ENCODE measurements at regions not wholly inside any gene's neighbourhood (a gene's known extent, or its start where the extent isn't known, plus 50 kb on each side); places are given as distances from the start of the nearest gene placed in this dataset.

GRCh38 chr2:136208682-136209420 is 90.9 kb upstream of the CXCR4 start:
- Histone ChIP-seq H3K9me3 (ENCODE audit: control insufficient read depth, low read length) (no peaks in the 10 kb centered on the region), H3K4me3 (ENCODE audit: extremely low read depth, insufficient read depth, low read length, poor library complexity, severe bottlenecking) (no peak overlapping the region), H3K4me1 (ENCODE audit: control insufficient read depth, insufficient read depth, low read length, poor library complexity, severe bottlenecking) (no peaks in the 10 kb centered on the region), H3K27ac (ENCODE audit: low read depth, low read length, severe bottlenecking) (no peak overlapping the region), H3K36me3 (ENCODE audit: control insufficient read depth, insufficient read depth, low read length) (no peaks in the 10 kb centered on the region)
- 92 to 94% methylated on average over 8 of the region's 8 CpGs for WGBS, 2 experiments (ENCODE audit: insufficient coverage in 2 of 2)

GRCh38 chr2:136207665-136208064 is 89.7 kb upstream of the CXCR4 start:
- Histone ChIP-seq H3K27ac (ENCODE audit: low read depth, low read length, severe bottlenecking) (no peak overlapping the region), H3K4me1 (ENCODE audit: control insufficient read depth, insufficient read depth, low read length, poor library complexity, severe bottlenecking) (no peaks in the 10 kb centered on the region), H3K9me3 (ENCODE audit: control insufficient read depth, low read length) (no peaks in the 10 kb centered on the region), H3K4me3 (ENCODE audit: extremely low read depth, insufficient read depth, low read length, poor library complexity, severe bottlenecking) (no peak overlapping the region), H3K36me3 (ENCODE audit: control insufficient read depth, insufficient read depth, low read length) (no peaks in the 10 kb centered on the region)
- 100% methylated on average over 2 of the region's 2 CpGs; no CpG with 5 or more reads in 1 of the 2 experiments for WGBS, 2 experiments (ENCODE audit: insufficient coverage in 2 of 2)

GRCh38 chr2:136207030-136207623 is 89.2 kb upstream of the CXCR4 start:
- H3K36me3 ChIP-seq (ENCODE audit: control insufficient read depth, insufficient read depth, low read length), result no peaks in the 10 kb centered on the region
- no peaks in the 10 kb centered on the region for H3K4me1 ChIP-seq (ENCODE audit: control insufficient read depth, insufficient read depth, low read length, poor library complexity, severe bottlenecking)
- no peak overlapping the region for H3K4me3 ChIP-seq (ENCODE audit: extremely low read depth, insufficient read depth, low read length, poor library complexity, severe bottlenecking)
- WGBS, 2 experiments (ENCODE audit: insufficient coverage in 2 of 2), result 91 to 97% methylated on average over 3 of the region's 4 CpGs
- no peak overlapping the region for H3K27ac ChIP-seq (ENCODE audit: low read depth, low read length, severe bottlenecking)
- H3K9me3 ChIP-seq (ENCODE audit: control insufficient read depth, low read length), result no peaks in the 10 kb centered on the region

- Histone ChIP-seq H3K27ac (ENCODE audit: low read depth, low read length, severe bottlenecking) (no peak overlapping the region), H3K4me1 (ENCODE audit: control insufficient read depth, insufficient read depth, low read length, poor library complexity, severe bottlenecking) (no peaks in the 10 kb centered on the region), H3K4me3 (ENCODE audit: extremely low read depth, insufficient read depth, low read length, poor library complexity, severe bottlenecking) (no peak overlapping the region), H3K9me3 (ENCODE audit: control insufficient read depth, low read length) (no peaks in the 10 kb centered on the region), H3K36me3 (ENCODE audit: control insufficient read depth, insufficient read depth, low read length) (no peaks in the 10 kb centered on the region)
- WGBS, 2 experiments (ENCODE audit: insufficient coverage in 2 of 2), result 86 to 89% methylated on average over 4 to 6 of the region's 7 CpGs
Measured at GRCh38 chr2:136206613-136207012, 88.7 kb upstream of the CXCR4 start.

GRCh38 chr2:136205615-136206014 is 87.7 kb upstream of the CXCR4 start:
- Histone ChIP-seq H3K9me3 (ENCODE audit: control insufficient read depth, low read length) (no peaks in the 10 kb centered on the region), H3K4me3 (ENCODE audit: extremely low read depth, insufficient read depth, low read length, poor library complexity, severe bottlenecking) (no peak overlapping the region)
- 90 to 100% methylated on average over 2 of the region's 3 CpGs for WGBS, 2 experiments (ENCODE audit: insufficient coverage in 2 of 2)

GRCh38 chr2:136204971-136205370 is 87.0 kb upstream of the CXCR4 start:
- Histone ChIP-seq H3K27ac (ENCODE audit: low read depth, low read length, severe bottlenecking) (no peak overlapping the region), H3K36me3 (ENCODE audit: control insufficient read depth, insufficient read depth, low read length) (no peaks in the 10 kb centered on the region), H3K9me3 (ENCODE audit: control insufficient read depth, low read length) (no peaks in the 10 kb centered on the region), H3K4me1 (ENCODE audit: control insufficient read depth, insufficient read depth, low read length, poor library complexity, severe bottlenecking) (no peaks in the 10 kb centered on the region), H3K4me3 (ENCODE audit: extremely low read depth, insufficient read depth, low read length, poor library complexity, severe bottlenecking) (no peak overlapping the region)
- 82% methylated on average over 1 of the region's 1 CpG; no CpG with 5 or more reads in 1 of the 2 experiments for WGBS, 2 experiments (ENCODE audit: insufficient coverage in 2 of 2)

More at GRCh38 chr2:136205615-136206014, 87.7 kb upstream of the CXCR4 start:
- H3K4me1 ChIP-seq (ENCODE audit: control insufficient read depth, insufficient read depth, low read length, poor library complexity, severe bottlenecking), result no peaks in the 10 kb centered on the region
- no peak overlapping the region for H3K27ac ChIP-seq (ENCODE audit: low read depth, low read length, severe bottlenecking)
- no peaks in the 10 kb centered on the region for H3K36me3 ChIP-seq (ENCODE audit: control insufficient read depth, insufficient read depth, low read length)

- Histone ChIP-seq H3K9me3 (ENCODE audit: control insufficient read depth, low read length) (no peaks in the 10 kb centered on the region), H3K27ac (ENCODE audit: low read depth, low read length, severe bottlenecking) (no peak overlapping the region), H3K4me3 (ENCODE audit: extremely low read depth, insufficient read depth, low read length, poor library complexity, severe bottlenecking) (no peak overlapping the region), H3K36me3 (ENCODE audit: control insufficient read depth, insufficient read depth, low read length) (no peaks in the 10 kb centered on the region), H3K4me1 (ENCODE audit: control insufficient read depth, insufficient read depth, low read length, poor library complexity, severe bottlenecking) (no peaks in the 10 kb centered on the region)
- WGBS, 2 experiments (ENCODE audit: insufficient coverage in 2 of 2), result 82 to 83% methylated on average over 1 of the region's 1 CpG
Measured at GRCh38 chr2:136195226-136195625, 77.3 kb upstream of the CXCR4 start.

GRCh38 chr2:136191041-136191440 is 73.1 kb upstream of the CXCR4 start:
- Histone ChIP-seq H3K4me3 (ENCODE audit: extremely low read depth, insufficient read depth, low read length, poor library complexity, severe bottlenecking) (no peak overlapping the region), H3K36me3 (ENCODE audit: control insufficient read depth, insufficient read depth, low read length) (no peaks in the 10 kb centered on the region), H3K4me1 (ENCODE audit: control insufficient read depth, insufficient read depth, low read length, poor library complexity, severe bottlenecking) (no peaks in the 10 kb centered on the region), H3K9me3 (ENCODE audit: control insufficient read depth, low read length) (no peaks in the 10 kb centered on the region), H3K27ac (ENCODE audit: low read depth, low read length, severe bottlenecking) (no peak overlapping the region)
- 87 to 98% methylated on average over 4 of the region's 4 CpGs for WGBS, 2 experiments (ENCODE audit: insufficient coverage in 2 of 2)

- Histone ChIP-seq H3K4me3 (ENCODE audit: extremely low read depth, insufficient read depth, low read length, poor library complexity, severe bottlenecking) (no peak overlapping the region), H3K27ac (ENCODE audit: low read depth, low read length, severe bottlenecking) (no peak overlapping the region), H3K9me3 (ENCODE audit: control insufficient read depth, low read length) (no peaks in the 10 kb centered on the region), H3K36me3 (ENCODE audit: control insufficient read depth, insufficient read depth, low read length) (no peaks in the 10 kb centered on the region), H3K4me1 (ENCODE audit: control insufficient read depth, insufficient read depth, low read length, poor library complexity, severe bottlenecking) (no peaks in the 10 kb centered on the region)
- 84 to 85% methylated on average over 2 of the region's 5 CpGs for WGBS, 2 experiments (ENCODE audit: insufficient coverage in 2 of 2)
Measured at GRCh38 chr2:136189221-136189782, 71.4 kb upstream of the CXCR4 start.

GRCh38 chr2:136188086-136188485 is 70.1 kb upstream of the CXCR4 start:
- Histone ChIP-seq H3K9me3 (ENCODE audit: control insufficient read depth, low read length) (no peaks in the 10 kb centered on the region), H3K36me3 (ENCODE audit: control insufficient read depth, insufficient read depth, low read length) (no peaks in the 10 kb centered on the region), H3K4me3 (ENCODE audit: extremely low read depth, insufficient read depth, low read length, poor library complexity, severe bottlenecking) (no peak overlapping the region), H3K4me1 (ENCODE audit: control insufficient read depth, insufficient read depth, low read length, poor library complexity, severe bottlenecking) (no peaks in the 10 kb centered on the region), H3K27ac (ENCODE audit: low read depth, low read length, severe bottlenecking) (no peak overlapping the region)
- WGBS, 2 experiments (ENCODE audit: insufficient coverage in 2 of 2), result 93 to 100% methylated on average over 2 to 3 of the region's 3 CpGs

Measured in mesodermal cell (in vitro differentiated cells).